Esophagus (tissue), 2 donors: ENCODE measurements at regions not wholly inside any gene's neighbourhood (a gene's known extent, or its start where the extent isn't known, plus 50 kb on each side); places are given as distances from the start of the nearest gene placed in this dataset.

ENCODE experiments used
- H3K27ac ChIP-seq, 2 donors: one replicate each; pipeline ENCODE4 v1.5.1; 2013; ENCODE audit warnings: low read depth in 2 of 2, mild to moderate bottlenecking in 2 of 2, inconsistent platforms in 1 of 2, low read length in 1 of 2, moderate library complexity in 1 of 2
- H3K27me3 ChIP-seq, 2 donors: one replicate each; pipeline ENCODE4 v1.6.1; 2013; ENCODE audit warnings: low read length in 2 of 2, control low read depth in 1 of 2, mild to moderate bottlenecking in 1 of 2; ENCODE audit not compliant: insufficient read depth in 2 of 2, control insufficient read depth in 1 of 2
- H3K36me3 ChIP-seq, 2 donors: one replicate each; pipeline ENCODE4 v1.6.1; 2013; ENCODE audit warnings: low read length in 1 of 2; ENCODE audit not compliant: control insufficient read depth in 2 of 2, insufficient read depth in 2 of 2
- H3K4me1 ChIP-seq, 2 donors: one replicate each; pipeline ENCODE4 v1.6.1; 2013; ENCODE audit warnings: low read length in 1 of 2; ENCODE audit not compliant: control insufficient read depth in 2 of 2, insufficient read depth in 2 of 2
- H3K4me3 ChIP-seq, 2 donors: one replicate each; pipeline ENCODE4 v1.5.1; 2013; ENCODE audit warnings: low read length in 2 of 2, mild to moderate bottlenecking in 2 of 2, low read depth in 1 of 2, moderate library complexity in 1 of 2
- H3K9me3 ChIP-seq, 2 donors: one replicate each; pipeline ENCODE4 v1.6.1; 2013; ENCODE audit warnings: mild to moderate bottlenecking in 2 of 2, low read depth in 1 of 2, low read length in 1 of 2, moderate library complexity in 1 of 2; ENCODE audit not compliant: control insufficient read depth in 2 of 2, insufficient read depth in 1 of 2
- WGBS, 2 donors: extraction: QIAGEN DNeasy Blood & Tissue Kit; methylation state at CpG; one replicate each; pipeline ENCODE4 v1.1.7; 2013; 5-methylcytosine and 5-hydroxymethylcytosine counted together
- donor health status: healthy with polysubstance abuse.
- donor health status: Bipolar disorder and iron deficiency.

- Histone ChIP-seq H3K4me1 (no peaks in the 10 kb centered on the region), H3K27ac (no peak overlapping the region), H3K27me3 (no peaks in the 10 kb centered on the region), H3K36me3 (no peaks in the 10 kb centered on the region), H3K4me3 (no peak overlapping the region), H3K9me3 (no peaks in the 10 kb centered on the region)
- 45 to 46% methylated on average over 3 of the region's 3 CpGs for WGBS, 2 donors
Observed at GRCh38 chr3:102529452-102529851, 94.6 kb downstream of the ZPLD1 start.

GRCh38 chr3:102530415-102531181 is 95.8 kb downstream of the ZPLD1 start:
- 64% methylated on average over 4 of the region's 4 CpGs for WGBS, 2 donors
- no peaks in the 10 kb centered on the region for H3K4me1 ChIP-seq
- H3K27me3 ChIP-seq: no peaks in the 10 kb centered on the region
- no peaks in the 10 kb centered on the region for H3K36me3 ChIP-seq
- no peaks in the 10 kb centered on the region for H3K9me3 ChIP-seq
- no peak overlapping the region for H3K4me3 ChIP-seq
- H3K27ac ChIP-seq: no peak overlapping the region

- no peaks in the 10 kb centered on the region for H3K4me1 ChIP-seq
- no peak overlapping the region for H3K27ac ChIP-seq
- no peak overlapping the region for H3K4me3 ChIP-seq
- H3K36me3 ChIP-seq: no peaks in the 10 kb centered on the region
- no peaks in the 10 kb centered on the region for H3K9me3 ChIP-seq
- H3K27me3 ChIP-seq: no peaks in the 10 kb centered on the region
Observed at GRCh38 chr3:102531686-102532085, 96.9 kb downstream of the ZPLD1 start.

- Histone ChIP-seq H3K27me3 (no peaks in the 10 kb centered on the region), H3K4me3 (no peak overlapping the region), H3K4me1 (no peaks in the 10 kb centered on the region), H3K9me3 (no peaks in the 10 kb centered on the region), H3K36me3 (no peaks in the 10 kb centered on the region), H3K27ac (no peak overlapping the region)
- 74 to 78% methylated on average over 3 of the region's 3 CpGs for WGBS, 2 donors
Observed at GRCh38 chr3:102532901-102533300, 98.1 kb downstream of the ZPLD1 start.

DNA sequence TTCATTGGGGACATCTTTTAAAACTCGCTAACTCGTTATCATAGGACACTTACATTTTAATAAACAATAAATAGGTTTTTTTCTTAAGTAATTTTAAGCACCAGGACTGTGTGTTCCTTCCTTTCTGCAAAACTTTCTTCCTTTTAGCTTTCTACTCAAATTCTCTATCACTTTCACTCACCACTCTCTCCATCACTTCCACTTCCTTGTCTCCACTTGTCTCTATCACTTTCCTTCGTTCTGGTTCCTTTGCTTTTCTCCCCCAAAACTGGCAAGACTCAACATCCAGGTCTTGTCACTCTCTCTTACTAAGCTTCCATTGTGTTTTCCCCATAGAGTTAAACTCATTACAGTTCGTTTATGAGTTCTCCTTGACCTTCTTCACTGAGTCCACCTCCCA is 99.0 kb downstream of the ZPLD1 start:
- Histone ChIP-seq H3K4me1 (no peaks in the 10 kb centered on the region), H3K9me3 (no peaks in the 10 kb centered on the region), H3K4me3 (no peak overlapping the region), H3K27ac (no peak overlapping the region), H3K27me3 (no peaks in the 10 kb centered on the region), H3K36me3 (no peaks in the 10 kb centered on the region)
- 75 to 77% methylated on average over 4 of the region's 4 CpGs for WGBS, 2 donors

- Histone ChIP-seq H3K4me3 (no peak overlapping the region), H3K36me3 (no peaks in the 10 kb centered on the region), H3K27me3 (no peaks in the 10 kb centered on the region), H3K9me3 (no peaks in the 10 kb centered on the region), H3K27ac (no peak overlapping the region), H3K4me1 (no peaks in the 10 kb centered on the region)
- WGBS, 2 donors: 17 to 20% methylated on average over 7 of the region's 7 CpGs
Observed at GRCh38 chr3:102536456-102536855, 101.6 kb downstream of the ZPLD1 start.

- WGBS, 2 donors: 73% methylated on average over 1 of the region's 1 CpG
- Histone ChIP-seq H3K9me3 (no peaks in the 10 kb centered on the region), H3K4me3 (no peak overlapping the region)
Observed at GRCh38 chr3:102537123-102537522, 102.3 kb downstream of the ZPLD1 start.

DNA sequence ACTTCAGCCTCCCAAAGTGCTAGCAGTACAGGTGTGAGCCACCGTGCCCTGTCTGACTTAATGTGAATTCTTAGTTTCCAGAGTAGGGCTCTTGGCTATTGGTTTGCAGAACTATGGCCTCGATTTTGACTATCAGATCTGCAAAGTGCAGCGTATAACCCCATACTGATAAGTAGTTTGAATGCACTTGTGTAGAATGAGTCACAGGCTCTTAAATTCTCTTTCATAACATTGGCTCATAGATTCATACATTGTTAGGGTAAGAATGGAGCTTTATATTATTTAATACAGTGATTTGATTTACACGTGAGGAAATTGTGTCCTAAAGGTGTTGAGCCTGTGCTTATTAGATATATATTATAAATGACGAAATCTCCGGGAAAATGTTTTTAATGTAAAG is 109.9 kb downstream of the ZPLD1 start:
- H3K36me3 ChIP-seq: no peaks in the 10 kb centered on the region
- H3K4me1 ChIP-seq: no peaks in the 10 kb centered on the region
- no peak overlapping the region for H3K4me3 ChIP-seq
- H3K27ac ChIP-seq: no peak overlapping the region
- H3K9me3 ChIP-seq: no peaks in the 10 kb centered on the region
- no peaks in the 10 kb centered on the region for H3K27me3 ChIP-seq
- 86 to 87% methylated on average over 6 of the region's 6 CpGs for WGBS, 2 donors

More at GRCh38 chr3:102537123-102537522, 102.3 kb downstream of the ZPLD1 start:
- Histone ChIP-seq H3K27me3 (no peaks in the 10 kb centered on the region), H3K27ac (no peak overlapping the region), H3K36me3 (no peaks in the 10 kb centered on the region), H3K4me1 (no peaks in the 10 kb centered on the region)

DNA sequence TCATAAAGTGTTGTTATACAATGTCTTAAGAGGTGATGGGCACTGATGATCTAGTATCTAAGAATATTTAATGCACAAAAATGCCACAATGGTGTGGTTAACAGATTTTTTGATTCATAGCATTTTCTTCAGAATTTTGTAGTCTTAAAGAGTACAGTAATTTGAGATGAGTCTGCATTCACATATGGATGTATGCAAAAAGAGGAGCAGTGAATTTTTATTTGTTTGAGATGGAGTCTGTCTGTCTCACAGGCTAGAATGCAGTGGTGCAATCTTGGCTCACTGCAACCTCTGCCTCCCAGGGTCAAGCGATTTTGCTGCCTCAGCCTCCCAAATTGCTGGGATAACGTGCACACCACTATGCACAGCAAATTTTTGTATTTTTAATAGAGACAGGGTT is 110.5 kb downstream of the ZPLD1 start:
- Histone ChIP-seq H3K27ac (no peak overlapping the region), H3K27me3 (no peaks in the 10 kb centered on the region), H3K4me3 (no peak overlapping the region), H3K4me1 (no peaks in the 10 kb centered on the region), H3K36me3 (no peaks in the 10 kb centered on the region), H3K9me3 (no peaks in the 10 kb centered on the region)
- WGBS, 2 donors: 76 to 86% methylated on average over 2 of the region's 2 CpGs

DNA sequence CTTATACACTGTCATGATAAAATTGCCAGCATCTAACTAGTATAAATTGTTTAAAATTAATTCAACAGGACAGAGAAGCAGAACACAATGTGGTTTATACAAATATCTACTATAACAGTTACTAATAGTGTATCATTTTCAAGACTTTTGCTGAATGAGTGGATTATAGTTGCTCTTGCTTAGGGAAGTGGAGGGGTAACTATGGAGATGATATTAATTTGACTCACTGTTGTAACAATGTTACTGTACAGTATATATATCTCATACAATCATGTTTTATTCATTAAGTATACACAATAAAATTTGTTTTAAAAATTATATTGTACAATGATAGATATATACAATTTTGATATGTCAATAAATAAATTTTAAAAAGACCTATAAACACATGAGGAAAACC is 119.1 kb downstream of the ZPLD1 start:
- H3K4me3 ChIP-seq: no peak overlapping the region
- H3K27me3 ChIP-seq: no peaks in the 10 kb centered on the region
- no peaks in the 10 kb centered on the region for H3K4me1 ChIP-seq
- H3K9me3 ChIP-seq: no peaks in the 10 kb centered on the region
- H3K36me3 ChIP-seq: no peaks in the 10 kb centered on the region
- no peak overlapping the region for H3K27ac ChIP-seq
